PC-3 (cell line): ENCODE measurements at regions not wholly inside any gene's neighbourhood (a gene's known extent, or its start where the extent isn't known, plus 50 kb on each side); places are given as distances from the start of the nearest gene placed in this dataset.

Experiments
- ATAC-seq: fragments of 200-7000 bp; cut with Tn5 transposase; 2 replicates; pipeline ENCODE4 v1.9.1; 2020; ENCODE audit warnings: mild to moderate bottlenecking, moderate library complexity
- BruUV-seq: library from RNA; stranded (reverse); fragments of 400-500 nt; replicated peaks from 2 replicates; lab custom pipeline; 2021; lab: Mats Ljungman, UMichigan
- CTCF ChIA-PET: fragments of 300-600 bp; sonication (Branson Sonifier 250); formaldehyde crosslinking; loops from one replicate; lab custom pipeline; 2022; ENCODE audit warnings: antibody characterized with exemption; lab: Charles Lee
- POLR2A ChIA-PET: fragments of 300-600 bp; sonication (Branson Sonifier 250); formaldehyde crosslinking; loops from one replicate; lab custom pipeline; 2022; ENCODE audit warnings: antibody characterized with exemption; ENCODE audit not compliant: unreplicated experiment; lab: Charles Lee
- DNase-seq: peaks from one replicate; pipeline ENCODE4 v3.0.0-alpha.2; 2015
- H2AFZ ChIP-seq: fragments of 300-600 bp; sonication (generic); 2 replicates; pipeline ENCODE4 v1.6.0; 2016; ENCODE audit warnings: antibody characterized with exemption, low read length
- H3F3A ChIP-seq: fragments of 300-600 bp; sonication (generic); one replicate; pipeline ENCODE4 v1.6.0; 2017; ENCODE audit warnings: antibody characterized with exemption, low read length, control low read depth, mild to moderate bottlenecking; ENCODE audit not compliant: unreplicated experiment
- H3K27ac ChIP-seq: fragments of 300-600 bp; sonication (generic); 2 replicates; pipeline ENCODE4 v1.5.1; 2016; ENCODE audit warnings: mild to moderate bottlenecking, low read length
- H3K27me3 ChIP-seq: fragments of 300-600 bp; sonication (generic); 2 replicates; pipeline ENCODE4 v1.6.1; 2016; ENCODE audit warnings: low read length, mixed read lengths
- H3K36me3 ChIP-seq: fragments of 300-600 bp; sonication (generic); 2 replicates; pipeline ENCODE4 v1.6.1; 2016; ENCODE audit warnings: low read depth, mixed run types, low read length, mixed read lengths
- H3K4me1 ChIP-seq: fragments of 300-600 bp; sonication (generic); 2 replicates; pipeline ENCODE4 v1.5.1; 2016; ENCODE audit warnings: low read length; ENCODE audit not compliant: insufficient read depth
- H3K4me2 ChIP-seq: fragments of 300-600 bp; sonication (generic); 2 replicates; pipeline ENCODE4 v1.6.0; 2016; ENCODE audit warnings: low read length
- H3K4me3 ChIP-seq: fragments of 300-600 bp; sonication (generic); 2 replicates; pipeline ENCODE4 v1.5.1; 2016; ENCODE audit warnings: mild to moderate bottlenecking, low read length, mixed read lengths
- H3K79me2 ChIP-seq: fragments of 300-600 bp; sonication (generic); 2 replicates; pipeline ENCODE4 v1.6.1; 2017; ENCODE audit warnings: low read length, mixed read lengths
- H3K9ac ChIP-seq: fragments of 300-600 bp; sonication (generic); 2 replicates; pipeline ENCODE4 v1.6.0; 2016; ENCODE audit warnings: mild to moderate bottlenecking, low read length
- H3K9me2 ChIP-seq: fragments of 300-600 bp; sonication (generic); replicated peaks from 2 replicates; pipeline ENCODE4 v1.6.1; 2016; ENCODE audit warnings: mixed run types, low read length, mixed read lengths
- H3K9me3 ChIP-seq: fragments of 300-600 bp; sonication (generic); 2 replicates; pipeline ENCODE4 v1.6.1; 2016; ENCODE audit warnings: low read length, mixed read lengths
- H4K20me1 ChIP-seq: fragments of 300-600 bp; sonication (generic); 2 replicates; pipeline ENCODE4 v1.6.1; 2016; ENCODE audit warnings: low read length, mixed read lengths
- EZH2 ChIP-seq: fragments of 300-600 bp; sonication (generic); IDR thresholded peaks from one replicate; pipeline ENCODE4 v1.6.1; 2017; ENCODE audit warnings: antibody characterized with exemption, mild to moderate bottlenecking, low read length; ENCODE audit not compliant: unreplicated experiment
- EZH2phosphoT487 ChIP-seq: fragments of 300-600 bp; sonication (generic); IDR thresholded peaks from 2 replicates; pipeline ENCODE4 v1.6.1; 2018; ENCODE audit warnings: mild to moderate bottlenecking, antibody characterized with exemption, low read length, borderline replicate concordance
- intact Hi-C: fragments of 100-400 bp; cut with micrococcal nuclease; formaldehyde crosslinking; loops from 2 replicates; pipeline ENCODE4 v1.9.0; 2023
- TF ChIP-seq, protein P1 (sequence below): fragments of 300-600 bp; sonication (generic); conservative IDR thresholded peaks from 2 replicates; pipeline ENCODE4 v1.5.1; 2017; ENCODE audit warnings: antibody characterized with exemption, low read depth, mild to moderate bottlenecking, low read length

- Histone ChIP-seq H2AFZ (no peak overlapping the region), H3K4me1 (no peaks in the 10 kb centered on the region), H3K9me2 (no peaks in the 10 kb centered on the region), H3F3A (no peaks in the 10 kb centered on the region), H3K27me3 (peaks cover 9% of the 10 kb centered on the region; the same call in 1 of the 2 replicates), H3K9me3 (no peaks in the 10 kb centered on the region), H3K79me2 (no peaks in the 10 kb centered on the region), H3K4me3 (no peak overlapping the region), H4K20me1 (no peaks in the 10 kb centered on the region), H3K4me2 (no peak overlapping the region), H3K9ac (no peak overlapping the region), H3K36me3 (no peaks in the 10 kb centered on the region), H3K27ac (no peak overlapping the region)
- TF ChIP-seq EZH2: no peak
- TF ChIP-seq, protein P1, sequence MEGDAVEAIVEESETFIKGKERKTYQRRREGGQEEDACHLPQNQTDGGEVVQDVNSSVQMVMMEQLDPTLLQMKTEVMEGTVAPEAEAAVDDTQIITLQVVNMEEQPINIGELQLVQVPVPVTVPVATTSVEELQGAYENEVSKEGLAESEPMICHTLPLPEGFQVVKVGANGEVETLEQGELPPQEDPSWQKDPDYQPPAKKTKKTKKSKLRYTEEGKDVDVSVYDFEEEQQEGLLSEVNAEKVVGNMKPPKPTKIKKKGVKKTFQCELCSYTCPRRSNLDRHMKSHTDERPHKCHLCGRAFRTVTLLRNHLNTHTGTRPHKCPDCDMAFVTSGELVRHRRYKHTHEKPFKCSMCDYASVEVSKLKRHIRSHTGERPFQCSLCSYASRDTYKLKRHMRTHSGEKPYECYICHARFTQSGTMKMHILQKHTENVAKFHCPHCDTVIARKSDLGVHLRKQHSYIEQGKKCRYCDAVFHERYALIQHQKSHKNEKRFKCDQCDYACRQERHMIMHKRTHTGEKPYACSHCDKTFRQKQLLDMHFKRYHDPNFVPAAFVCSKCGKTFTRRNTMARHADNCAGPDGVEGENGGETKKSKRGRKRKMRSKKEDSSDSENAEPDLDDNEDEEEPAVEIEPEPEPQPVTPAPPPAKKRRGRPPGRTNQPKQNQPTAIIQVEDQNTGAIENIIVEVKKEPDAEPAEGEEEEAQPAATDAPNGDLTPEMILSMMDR: no peak
- no peak for TF ChIP-seq EZH2phosphoT487
- ATAC-seq (no peak), DNase-seq (no peak)
- ChIA-PET POLR2A (no interaction called here), CTCF (no interaction called here)
- BruUV-seq: no TSS peak
- intact Hi-C loops: no loop called here
Observed at GRCh38 chr21:25822981-25823380, 88.2 kb downstream of the GABPA start.

DNA sequence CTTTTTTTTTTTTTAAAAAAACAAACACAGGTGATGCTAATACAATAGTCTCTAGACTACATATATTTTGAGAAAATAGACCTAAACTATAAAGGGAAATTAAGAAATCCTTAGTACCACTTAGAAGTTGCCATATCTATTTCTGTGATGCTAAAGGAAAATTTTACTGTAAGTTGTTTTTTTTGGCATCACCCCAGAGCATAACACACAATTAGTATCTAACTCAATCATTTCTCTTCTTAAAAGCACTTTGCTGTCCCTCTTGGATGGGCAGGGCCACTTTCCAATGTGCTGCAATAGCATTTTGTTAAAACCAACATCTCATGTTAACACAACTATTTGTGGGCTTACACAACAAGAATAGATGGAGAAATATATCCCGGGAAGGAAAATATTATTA lies 91.9 kb downstream of the GABPA start:
- POLR2A ChIA-PET: no interaction called here
- no peak for DNase-seq
- Histone ChIP-seq H3K4me1 (no peaks in the 10 kb centered on the region), H3K36me3 (no peaks in the 10 kb centered on the region), H3K4me3 (no peak overlapping the region), H3K9ac (no peak overlapping the region), H3K9me3 (no peaks in the 10 kb centered on the region), H3K27me3 (peaks cover 9% of the 10 kb centered on the region; the same call in 1 of the 2 replicates), H3K4me2 (no peak overlapping the region), H2AFZ (no peak overlapping the region), H3K9me2 (no peaks in the 10 kb centered on the region), H3F3A (no peaks in the 10 kb centered on the region), H3K27ac (no peak overlapping the region), H3K79me2 (no peaks in the 10 kb centered on the region), H4K20me1 (no peaks in the 10 kb centered on the region)
- TF ChIP-seq, protein P1: no peak
- TF ChIP-seq EZH2phosphoT487 (no peak), EZH2 (no peak)
- CTCF ChIA-PET: interaction anchor here (0.7 kb wide), 1 partner anchor 22 kb away, joined by 5 read pairs; no protein-coding TSS in a partner anchor
- ATAC-seq: no peak
- BruUV-seq: no TSS peak
- intact Hi-C loops: no loop called here

DNA sequence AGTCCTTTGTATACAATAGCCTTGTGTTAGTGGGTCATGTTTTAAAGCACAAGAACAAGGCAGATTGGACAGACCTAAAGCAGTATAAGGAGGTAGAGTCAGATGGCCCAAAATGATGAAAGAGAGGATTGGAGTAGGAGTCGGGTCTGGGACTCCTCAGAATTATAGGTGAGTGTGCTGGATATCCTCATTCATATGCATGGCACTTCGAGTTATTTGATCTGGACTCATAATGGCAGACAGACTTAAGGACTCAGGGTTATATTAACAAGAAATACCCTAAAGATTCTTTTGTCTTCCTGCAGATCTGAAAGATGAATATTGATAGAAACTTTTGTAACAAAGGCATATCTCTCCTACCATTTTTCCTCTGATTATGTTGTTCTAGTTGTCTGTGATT lies 92.7 kb downstream of the GABPA start:
- no peak overlapping the region for H3K4me3 ChIP-seq
- DNase-seq (no peak), ATAC-seq (no peak)
- H3K4me2 ChIP-seq: no peak overlapping the region
- no TSS peak for BruUV-seq
- H3K9me2 ChIP-seq: no peaks in the 10 kb centered on the region
- H3K79me2 ChIP-seq: no peaks in the 10 kb centered on the region
- intact Hi-C loops: no loop called here
- POLR2A ChIA-PET: interaction anchor here (0.5 kb wide), 1 partner anchor 74 kb away, joined by 4 read pairs; no protein-coding TSS in a partner anchor
- no peak overlapping the region for H2AFZ ChIP-seq
- H3K9ac ChIP-seq: no peak overlapping the region
- CTCF ChIA-PET: no interaction called here
- H3K9me3 ChIP-seq: no peaks in the 10 kb centered on the region
- no peaks in the 10 kb centered on the region for H3K4me1 ChIP-seq
- no peaks in the 10 kb centered on the region for H4K20me1 ChIP-seq
- no peak for TF ChIP-seq EZH2phosphoT487
- no peak for TF ChIP-seq EZH2
- TF ChIP-seq, protein P1: no peak
- no peaks in the 10 kb centered on the region for H3F3A ChIP-seq
- peaks cover 9% of the 10 kb centered on the region; the same call in 1 of the 2 replicates for H3K27me3 ChIP-seq
- no peaks in the 10 kb centered on the region for H3K36me3 ChIP-seq
- no peak overlapping the region for H3K27ac ChIP-seq
